Stomach (tissue), 4 donors: ENCODE measurements at regions not wholly inside any gene's neighbourhood (a gene's known extent, or its start where the extent isn't known, plus 50 kb on each side); places are given as distances from the start of the nearest gene placed in this dataset.

ENCODE experiments used
- CTCF ChIP-seq, 7 experiments: fragments of 450-650 bp in 4 of 7; fragments of 200-600 bp in 3 of 7; sonication (generic) in 3 of 7; IDR thresholded peaks; one replicate each; pipeline ENCODE4 v1.5.1; 2016 to 2019; ENCODE audit warnings: antibody characterized with exemption in 7 of 7, control low read depth in 2 of 7, mild to moderate bottlenecking in 1 of 7
- POLR2AphosphoS5 ChIP-seq, 3 donors: sonication (generic); formaldehyde crosslinking; IDR thresholded peaks; one replicate each; pipeline ENCODE4 v1.6.1; 2016; ENCODE audit warnings: antibody characterized with exemption in 3 of 3

- no peak for TF ChIP-seq POLR2AphosphoS5 (IDR thresholded peaks at IDR 0.05)
- no peak for TF ChIP-seq CTCF (IDR thresholded peaks at IDR 0.05)
Measured at GRCh38 chr17:34182036-34182803, 72.9 kb upstream of the CCL2 start.
